ENCODE measurements at regions not wholly inside any gene's neighbourhood (a gene's known extent, or its start where the extent isn't known, plus 50 kb on each side); places are given as distances from the start of the nearest gene placed in this dataset.

GRCh38 chr18:22663378-22663777 is 245.7 kb upstream of the CTAGE1 start:
- H3K36me3 ChIP-seq (ENCODE audit: insufficient read depth, low read length) = no peaks in the 10 kb centered on the region
- no peak overlapping the region for H3K27ac ChIP-seq (ENCODE audit: low read depth, low read length, poor library complexity, severe bottlenecking)
- no peak overlapping the region for H3K4me3 ChIP-seq (ENCODE audit: low read depth, low read length, poor library complexity, severe bottlenecking)
- no peak overlapping the region for H3K4me2 ChIP-seq (ENCODE audit: low read length)
- H3K27me3 ChIP-seq (ENCODE audit: insufficient read depth, low read length) = no peaks in the 10 kb centered on the region
- TF ChIP-seq CTCF (IDR thresholded peaks at IDR 0.05; ENCODE audit: low read length) (no peak), EZH2 (IDR thresholded peaks at IDR 0.05; ENCODE audit: borderline replicate concordance, low read length) (no peak)
- H4K20me1 ChIP-seq (ENCODE audit: insufficient read depth, low read length) = no peaks in the 10 kb centered on the region
- H3K79me2 ChIP-seq (ENCODE audit: insufficient read depth, low read length) = no peaks in the 10 kb centered on the region
- no peaks in the 10 kb centered on the region for H3K9me2 ChIP-seq (ENCODE audit: low read depth, low read length)
- no peaks in the 10 kb centered on the region; the same call in 1 of the 2 replicates for H3K9me3 ChIP-seq (ENCODE audit: low read length)
- no peaks in the 10 kb centered on the region for H3K4me1 ChIP-seq (ENCODE audit: insufficient read depth, low read length, severe bottlenecking)
- H2AFZ ChIP-seq (ENCODE audit: low read length) = no peak overlapping the region
- no peaks in the 10 kb centered on the region for H3F3A ChIP-seq (ENCODE audit: insufficient read depth, low read length)
- no peak overlapping the region for H3K9ac ChIP-seq (ENCODE audit: low read length)

DNA sequence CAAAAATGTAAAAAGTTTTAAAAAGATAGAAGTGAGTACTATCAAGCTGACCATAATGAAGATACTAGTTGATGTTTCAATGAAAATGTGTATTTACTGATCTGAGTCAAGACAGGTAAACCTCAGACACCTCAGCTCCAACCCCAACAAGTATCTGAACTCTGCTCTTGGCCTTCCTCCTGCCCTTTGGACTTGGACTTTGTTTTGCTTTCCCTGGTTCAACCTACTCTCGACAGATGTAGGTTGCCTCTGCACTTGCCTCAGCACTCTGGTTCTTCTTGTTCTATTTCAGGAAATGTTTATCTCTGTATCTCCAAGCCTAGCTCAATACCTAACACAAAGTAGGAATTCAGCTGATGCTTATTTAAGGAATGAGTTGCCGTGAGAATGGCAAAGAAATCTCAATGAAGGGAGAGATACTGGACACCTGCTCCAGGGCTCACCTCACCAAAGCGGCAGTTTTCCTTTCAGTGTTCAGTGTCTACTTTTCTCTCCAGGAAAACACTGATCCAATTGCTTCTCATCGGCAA is 248.8 kb upstream of the CTAGE1 start:
- H3K9me3 ChIP-seq (ENCODE audit: low read length) = no peaks in the 10 kb centered on the region
- no peaks in the 10 kb centered on the region for H3F3A ChIP-seq (ENCODE audit: insufficient read depth, low read length)
- H4K20me1 ChIP-seq (ENCODE audit: insufficient read depth, low read length) = no peaks in the 10 kb centered on the region
- H2AFZ ChIP-seq (ENCODE audit: low read length) = no peak overlapping the region
- no peaks in the 10 kb centered on the region for H3K27me3 ChIP-seq (ENCODE audit: insufficient read depth, low read length)
- no peak overlapping the region for H3K9ac ChIP-seq (ENCODE audit: low read length)
- H3K4me2 ChIP-seq (ENCODE audit: low read length) = no peak overlapping the region
- H3K9me2 ChIP-seq (ENCODE audit: low read depth, low read length) = no peaks in the 10 kb centered on the region
- TF ChIP-seq EZH2 (IDR thresholded peaks at IDR 0.05; ENCODE audit: borderline replicate concordance, low read length) (no peak), CTCF (IDR thresholded peaks at IDR 0.05; ENCODE audit: low read length) (no peak)
- no peaks in the 10 kb centered on the region for H3K4me1 ChIP-seq (ENCODE audit: insufficient read depth, low read length, severe bottlenecking)
- no peaks in the 10 kb centered on the region for H3K36me3 ChIP-seq (ENCODE audit: insufficient read depth, low read length)
- H3K4me3 ChIP-seq (ENCODE audit: low read depth, low read length, poor library complexity, severe bottlenecking) = no peak overlapping the region
- no peaks in the 10 kb centered on the region for H3K79me2 ChIP-seq (ENCODE audit: insufficient read depth, low read length)
- H3K27ac ChIP-seq (ENCODE audit: low read depth, low read length, poor library complexity, severe bottlenecking) = no peak overlapping the region

DNA sequence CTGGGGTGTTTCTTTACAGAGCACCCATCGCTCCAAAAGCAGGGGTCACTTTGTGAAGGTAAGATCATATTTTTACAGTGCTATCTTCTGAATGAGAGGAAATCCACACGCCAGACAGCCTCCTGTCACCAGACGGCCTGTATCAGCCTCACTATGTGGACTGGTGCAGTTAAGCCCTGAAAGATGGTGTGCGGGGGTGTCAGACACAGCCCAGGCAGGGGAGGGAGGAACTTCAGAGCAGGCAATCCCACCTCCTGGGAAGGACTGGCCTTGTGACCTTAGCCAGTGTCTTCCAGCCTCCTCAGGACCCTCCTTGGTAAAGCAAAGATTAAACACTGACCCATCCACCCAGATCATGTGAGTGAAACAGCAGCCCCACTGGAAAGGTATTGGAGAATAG is 249.4 kb upstream of the CTAGE1 start:
- Histone ChIP-seq H3K4me1 (ENCODE audit: insufficient read depth, low read length, severe bottlenecking) (no peaks in the 10 kb centered on the region), H3K79me2 (ENCODE audit: insufficient read depth, low read length) (no peaks in the 10 kb centered on the region), H4K20me1 (ENCODE audit: insufficient read depth, low read length) (no peaks in the 10 kb centered on the region), H3K36me3 (ENCODE audit: insufficient read depth, low read length) (no peaks in the 10 kb centered on the region), H3K9me2 (ENCODE audit: low read depth, low read length) (no peaks in the 10 kb centered on the region), H3K4me2 (ENCODE audit: low read length) (no peak overlapping the region), H3K9ac (ENCODE audit: low read length) (no peak overlapping the region), H3K9me3 (ENCODE audit: low read length) (no peaks in the 10 kb centered on the region), H3K27ac (ENCODE audit: low read depth, low read length, poor library complexity, severe bottlenecking) (no peak overlapping the region), H3F3A (ENCODE audit: insufficient read depth, low read length) (no peaks in the 10 kb centered on the region), H3K27me3 (ENCODE audit: insufficient read depth, low read length) (no peaks in the 10 kb centered on the region), H3K4me3 (ENCODE audit: low read depth, low read length, poor library complexity, severe bottlenecking) (no peak overlapping the region), H2AFZ (ENCODE audit: low read length) (no peak overlapping the region)
- TF ChIP-seq CTCF (IDR thresholded peaks at IDR 0.05; ENCODE audit: low read length) = no peak
